Right kidney (tissue), 1 donor: ENCODE measurements at regions not wholly inside any gene's neighbourhood (a gene's known extent, or its start where the extent isn't known, plus 50 kb on each side); places are given as distances from the start of the nearest gene placed in this dataset.

ENCODE experiments used
- DNase-seq: peaks from one replicate; pipeline ENCODE4 v3.0.0-alpha.2; 2016

- DNase-seq, result no peak
Observed at GRCh38 chr1:201750120-201750519, 78.8 kb upstream of the IPO9 start.

- no peak for DNase-seq
Observed at GRCh38 chr1:201750934-201751333, 78.0 kb upstream of the IPO9 start.

DNA sequence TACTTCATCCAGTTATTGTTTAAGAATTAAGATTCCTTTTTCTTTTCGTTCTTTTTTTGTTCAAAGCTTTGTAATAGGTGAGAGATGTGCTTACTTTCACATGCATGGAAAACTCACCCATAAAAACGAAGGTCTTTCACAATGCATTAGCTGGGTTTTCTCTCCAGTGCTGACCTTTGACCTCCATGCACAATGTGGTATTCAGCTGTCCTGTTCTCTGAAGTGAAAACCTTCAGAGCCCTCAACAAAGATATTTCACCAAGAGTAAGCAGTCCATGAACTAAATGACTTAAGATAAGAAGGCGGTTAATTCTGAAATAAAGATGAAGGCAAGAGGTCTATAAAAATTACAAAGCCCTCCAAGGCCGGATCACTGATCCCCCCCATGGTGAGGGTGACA is 77.1 kb upstream of the IPO9 start:
- no peak for DNase-seq

- no peak for DNase-seq
Observed at GRCh38 chr1:201752333-201752732, 76.6 kb upstream of the IPO9 start.

- no peak for DNase-seq
Observed at GRCh38 chr1:201753492-201753891, 75.5 kb upstream of the IPO9 start.

GRCh38 chr1:201754353-201754752 is 74.6 kb upstream of the IPO9 start:
- DNase-seq, result no peak

GRCh38 chr1:201755200-201755599 is 73.8 kb upstream of the IPO9 start:
- no peak for DNase-seq

DNA sequence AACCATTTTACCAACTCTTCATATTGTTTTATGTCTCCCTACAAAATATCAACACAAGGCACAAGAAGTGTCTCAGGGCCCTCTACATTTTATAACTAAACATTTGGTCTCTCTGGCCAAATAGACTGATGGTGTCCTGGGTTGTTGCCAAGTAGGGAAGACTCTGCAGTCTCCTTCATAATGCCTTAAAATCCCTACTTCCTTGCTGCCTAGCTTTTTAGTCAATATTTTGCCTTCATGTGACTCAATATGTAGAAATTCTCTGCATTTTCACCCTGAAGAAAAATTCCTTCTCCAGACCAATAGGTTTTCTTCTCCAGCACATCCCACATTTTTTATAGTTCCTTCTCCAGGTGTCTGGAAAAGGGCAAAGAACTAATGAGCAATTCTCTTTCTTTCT is 72.6 kb upstream of the IPO9 start:
- no peak for DNase-seq

DNA sequence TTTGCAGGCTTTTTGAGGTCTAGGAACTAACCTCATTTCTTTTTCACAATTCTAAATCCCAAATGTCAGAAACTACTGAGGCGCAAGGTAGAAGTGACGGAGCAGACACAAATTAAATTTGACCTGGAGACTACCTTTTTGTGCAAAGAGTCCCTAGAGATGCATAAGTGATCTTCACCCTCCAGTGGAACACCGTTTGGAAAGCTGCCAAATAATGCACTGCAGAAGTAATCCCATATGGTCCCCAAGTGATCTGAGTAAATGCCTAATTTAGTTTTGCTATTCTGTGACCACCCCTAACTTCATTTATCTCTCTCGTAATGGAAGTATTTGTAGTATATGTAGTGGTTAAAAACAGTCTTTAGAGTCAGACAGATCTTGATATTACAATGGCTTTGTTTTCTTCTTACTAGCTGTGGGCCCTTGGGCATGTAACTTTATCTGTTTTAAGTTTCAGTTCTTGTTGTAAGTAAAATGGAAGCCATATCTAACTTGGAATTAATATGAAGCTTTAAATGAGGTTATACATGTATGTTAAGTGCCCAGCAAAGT is 70.4 kb upstream of the IPO9 start:
- no peak for DNase-seq

GRCh38 chr1:201759194-201759815 is 69.7 kb upstream of the IPO9 start:
- DNase-seq, result no peak

GRCh38 chr1:201760516-201760915 is 68.4 kb upstream of the IPO9 start:
- no peak for DNase-seq

GRCh38 chr1:201761178-201761577 is 67.8 kb upstream of the IPO9 start:
- DNase-seq, result no peak

- no peak for DNase-seq
Observed at GRCh38 chr1:201761871-201762270, 67.1 kb upstream of the IPO9 start.

DNA sequence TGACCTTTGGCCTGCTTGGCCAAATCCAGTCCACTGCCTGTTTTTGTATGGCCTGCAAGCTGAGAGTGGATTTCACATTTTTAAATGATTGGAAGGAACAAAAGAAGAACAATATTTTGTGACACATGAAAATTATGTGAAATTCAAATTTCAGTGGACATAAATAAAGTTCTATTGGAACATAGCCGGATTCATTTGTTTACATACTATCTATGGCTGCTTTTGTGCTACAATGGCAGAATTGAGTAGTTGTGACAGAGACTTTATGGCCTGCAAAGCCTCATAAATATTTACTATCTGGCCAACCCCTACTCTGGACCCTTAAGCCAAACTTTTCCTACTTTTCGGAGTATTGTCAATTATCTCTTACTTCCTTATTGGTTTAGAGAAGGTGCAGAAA is 66.6 kb upstream of the IPO9 start:
- no peak for DNase-seq

- DNase-seq, result no peak
Observed at GRCh38 chr1:201763455-201764140, 65.4 kb upstream of the IPO9 start.

- DNase-seq, result no peak
Observed at GRCh38 chr1:201764166-201764565, 64.8 kb upstream of the IPO9 start.

GRCh38 chr1:201764579-201764978 is 64.4 kb upstream of the IPO9 start:
- no peak for DNase-seq

- DNase-seq, result no peak
Observed at GRCh38 chr1:201766131-201766866, 62.7 kb upstream of the IPO9 start.

GRCh38 chr1:201767339-201767738 is 61.6 kb upstream of the IPO9 start:
- no peak for DNase-seq

GRCh38 chr1:201769072-201769471 is 59.9 kb upstream of the IPO9 start:
- no peak for DNase-seq

GRCh38 chr1:201769966-201770365 is 59.0 kb upstream of the IPO9 start:
- DNase-seq, result no peak

DNA sequence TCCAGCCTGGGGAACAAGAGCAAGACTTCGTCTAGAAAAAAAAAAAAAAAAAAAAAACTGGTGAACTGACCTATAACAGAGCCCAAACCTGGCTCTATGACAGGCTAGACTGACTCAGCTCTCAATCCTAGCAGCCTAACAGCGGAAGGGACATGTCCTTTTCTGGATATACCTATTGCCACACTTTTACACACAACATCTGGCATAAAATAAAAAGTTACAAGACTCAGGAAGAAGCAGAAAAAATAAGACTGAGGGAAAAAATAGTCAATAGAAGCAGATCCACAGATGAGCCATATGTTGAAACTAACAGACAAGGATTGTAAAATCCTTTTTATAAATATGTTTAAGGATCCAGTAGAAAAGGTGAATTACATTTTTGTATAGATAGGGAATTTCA is 57.5 kb upstream of the IPO9 start:
- no peak for DNase-seq

GRCh38 chr1:201772178-201772577 is 56.8 kb upstream of the IPO9 start:
- DNase-seq, result no peak

GRCh38 chr1:201773764-201774163 is 55.2 kb upstream of the IPO9 start:
- no peak for DNase-seq
